Pancreas (tissue), 10 donors: ENCODE measurements at regions not wholly inside any gene's neighbourhood (a gene's known extent, or its start where the extent isn't known, plus 50 kb on each side); places are given as distances from the start of the nearest gene placed in this dataset.

ENCODE experiments used
- ATAC-seq, 4 donors: fragments of 200-7000 bp; cut with Tn5 transposase; one replicate each; pipeline versions ENCODE4 v1.8.0 to v1.9.1; 2020; ENCODE audit warnings: mild to moderate bottlenecking in 4 of 4, moderate library complexity in 4 of 4
- DNase-seq, 6 donors: peaks; one replicate each; pipeline ENCODE4 v3.0.0-alpha.2; 2020
- FAIRE-seq: peaks from 2 replicates; lab custom pipeline; 2012; peaks lifted over from hg19 to GRCh38; lab: Jason Lieb, UNC
- H3K27ac ChIP-seq, 4 donors: fragments of 200-600 bp; sonication (generic); 1 replicate in 3 of 4; 2 replicates in 1 of 4; pipeline versions ENCODE4 v1.5.0 to v1.8.0; 2020
- H3K27me3 ChIP-seq, 4 donors: fragments of 200-600 bp; one replicate each; pipeline ENCODE4 v1.8.0; 2021
- H3K36me3 ChIP-seq, 3 donors: fragments of 200-600 bp; sonication (generic) in 1 of 3; one replicate each; pipeline versions ENCODE4 v1.5.0 to v1.8.0; 2020 to 2021
- H3K4me1 ChIP-seq, 3 donors: fragments of 200-600 bp; one replicate each; pipeline ENCODE4 v1.8.0; 2021
- H3K4me3 ChIP-seq, 4 donors: fragments of 200-600 bp; sonication (generic) in 2 of 4; one replicate each; pipeline versions ENCODE4 v1.5.0 to v1.8.0; 2020 to 2021
- H3K9me3 ChIP-seq, 4 donors: fragments of 200-600 bp; one replicate each; pipeline ENCODE4 v1.8.0; 2021
- CTCF ChIP-seq, 4 donors: fragments of 200-600 bp; sonication (generic) in 3 of 4; IDR thresholded peaks; one replicate each; pipeline versions ENCODE4 v1.5.0 to v1.8.0; 2021; ENCODE audit warnings: antibody characterized with exemption in 4 of 4
- WGBS, 2 donors: extraction: QIAGEN DNeasy Blood & Tissue Kit; methylation state at CpG; one replicate each; pipeline ENCODE4 v1.1.7; 2013; 5-methylcytosine and 5-hydroxymethylcytosine counted together
- intact Hi-C, 3 donors: fragments of 100-400 bp; cut with DNase I; formaldehyde crosslinking; loops; one replicate each; pipeline versions ENCODE4 v1.11.1 to v1.14.2; 2022
- donor health status: healthy with polysubstance abuse.
- donor health status: DM: no; HTN: no; CAD: no; lungs with moderate emphysema.
- donor health status: DM: no; HTN: no; CAD: no.
- donor health status: control.
- donor health status: control.
- donor health status: Bipolar disorder and iron deficiency.
- donor health status: DM: yes; HTN: yes; CAD: no.
- donor health status: DM: no; HTN: no; CAD: no.
- donor health status: DM: no; HTN: no; CAD: no.
- donor health status: DM: yes; HTN: yes; CAD: no.

- ATAC-seq (no peak), FAIRE-seq (no peak), DNase-seq (no peak)
- Histone ChIP-seq H3K9me3 (no peaks in the 10 kb centered on the region), H3K4me1 (no peaks in the 10 kb centered on the region), H3K36me3 (no peaks in the 10 kb centered on the region), H3K4me3 (no peak overlapping the region), H3K27me3 (no peaks in the 10 kb centered on the region), H3K27ac (no peak overlapping the region)
- 37 to 47% methylated on average over 2 of the region's 2 CpGs for WGBS, 2 donors
- TF ChIP-seq CTCF (IDR thresholded peaks at IDR 0.05) = no peak
- intact Hi-C loops = no loop called here
Observed at GRCh38 chr7:145147865-145148264, 312.0 kb upstream of the TPK1 start.

- no peak for TF ChIP-seq CTCF (IDR thresholded peaks at IDR 0.05)
- FAIRE-seq = no peak
- no peaks in the 10 kb centered on the region for H3K36me3 ChIP-seq
- no peak for DNase-seq
- intact Hi-C loops = no loop called here
- 55 to 60% methylated on average over 5 of the region's 5 CpGs for WGBS, 2 donors
- no peak overlapping the region for H3K27ac ChIP-seq
- no peak for ATAC-seq
- no peaks in the 10 kb centered on the region for H3K4me1 ChIP-seq
- no peak overlapping the region for H3K4me3 ChIP-seq
- no peaks in the 10 kb centered on the region for H3K9me3 ChIP-seq
- H3K27me3 ChIP-seq = no peaks in the 10 kb centered on the region
Observed at GRCh38 chr7:145143685-145144084, 307.8 kb upstream of the TPK1 start.

- intact Hi-C loops = no loop called here
- Histone ChIP-seq H3K27me3 (no peaks in the 10 kb centered on the region), H3K4me3 (no peak overlapping the region), H3K27ac (no peak overlapping the region), H3K9me3 (no peaks in the 10 kb centered on the region), H3K4me1 (no peaks in the 10 kb centered on the region), H3K36me3 (no peaks in the 10 kb centered on the region)
- ATAC-seq (no peak), DNase-seq (no peak), FAIRE-seq (no peak)
- TF ChIP-seq CTCF (IDR thresholded peaks at IDR 0.05) = no peak
Observed at GRCh38 chr7:145134377-145134776, 298.5 kb upstream of the TPK1 start.

GRCh38 chr7:145123502-145123901, 287.6 kb upstream of the TPK1 start:
- ATAC-seq = no peak
- WGBS, 2 donors = 59 to 63% methylated on average over 2 of the region's 2 CpGs

GRCh38 chr7:145106001-145106400, 270.1 kb upstream of the TPK1 start:
- Histone ChIP-seq H3K9me3 (no peaks in the 10 kb centered on the region), H3K27ac (no peak overlapping the region), H3K4me1 (no peaks in the 10 kb centered on the region), H3K36me3 (no peaks in the 10 kb centered on the region), H3K4me3 (no peak overlapping the region), H3K27me3 (no peaks in the 10 kb centered on the region)
- WGBS, 2 donors = 0 to 3% methylated on average over 1 of the region's 1 CpG
- DNase-seq (no peak), FAIRE-seq (no peak), ATAC-seq (no peak)
- TF ChIP-seq CTCF (IDR thresholded peaks at IDR 0.05) = no peak
- intact Hi-C loops = no loop called here

More at GRCh38 chr7:145123502-145123901, 287.6 kb upstream of the TPK1 start:
- H3K27me3 ChIP-seq = no peaks in the 10 kb centered on the region
- FAIRE-seq (no peak), DNase-seq (no peak)
- H3K27ac ChIP-seq = no peak overlapping the region
- H3K4me3 ChIP-seq = no peak overlapping the region
- no peak for TF ChIP-seq CTCF (IDR thresholded peaks at IDR 0.05)
- no peaks in the 10 kb centered on the region for H3K4me1 ChIP-seq
- no peaks in the 10 kb centered on the region for H3K36me3 ChIP-seq
- intact Hi-C loops = no loop called here
- H3K9me3 ChIP-seq = no peaks in the 10 kb centered on the region
